GM23338 (cell line): ENCODE measurements at regions not wholly inside any gene's neighbourhood (a gene's known extent, or its start where the extent isn't known, plus 50 kb on each side); places are given as distances from the start of the nearest gene placed in this dataset.

Experiments
- ATAC-seq: fragments of 200-7000 bp; cut with Tn5 transposase; 3 replicates; pipeline ENCODE4 v1.9.1; 2020
- DNase-seq: peaks from one replicate; pipeline ENCODE4 v3.0.0-alpha.2; 2015; ENCODE audit warnings: low spot score
- H2AFZ ChIP-seq: fragments of 200-600 bp; sonication (generic); 2 replicates; pipeline ENCODE4 v1.8.0; 2016; ENCODE audit warnings: antibody characterized with exemption, mild to moderate bottlenecking, moderate library complexity
- H3F3A ChIP-seq: fragments of 200-600 bp; sonication (generic); replicated peaks from 2 replicates; pipeline ENCODE4 v1.8.0; 2017; ENCODE audit warnings: antibody characterized with exemption, mixed run types, low read depth
- H3K27ac ChIP-seq: fragments of 200-600 bp; sonication (generic); 2 replicates; pipeline ENCODE4 v1.6.1; 2016; ENCODE audit warnings: low read depth
- H3K27me3 ChIP-seq: fragments of 200-600 bp; sonication (generic); 2 replicates; pipeline ENCODE4 v1.8.0; 2016; ENCODE audit warnings: mild to moderate bottlenecking, mixed run types, moderate library complexity; ENCODE audit not compliant: insufficient read depth
- H3K36me3 ChIP-seq: fragments of 200-600 bp; sonication (generic); 2 replicates; pipeline ENCODE4 v1.8.0; 2016; ENCODE audit warnings: mild to moderate bottlenecking; ENCODE audit not compliant: insufficient read depth
- H3K4me1 ChIP-seq: fragments of 200-600 bp; sonication (generic); 2 replicates; pipeline ENCODE4 v1.8.0; 2016; ENCODE audit warnings: mild to moderate bottlenecking, moderate library complexity; ENCODE audit not compliant: insufficient read depth
- H3K4me2 ChIP-seq: fragments of 200-600 bp; sonication (generic); 2 replicates; pipeline ENCODE4 v1.7.1; 2017; ENCODE audit warnings: mixed run types
- H3K4me3 ChIP-seq: fragments of 200-600 bp; sonication (generic); 2 replicates; pipeline ENCODE4 v1.6.1; 2016; ENCODE audit warnings: mixed run types
- H3K79me2 ChIP-seq: fragments of 200-600 bp; sonication (generic); replicated peaks from 2 replicates; pipeline ENCODE4 v1.8.0; 2017; ENCODE audit warnings: mild to moderate bottlenecking; ENCODE audit not compliant: insufficient read depth
- H3K9me2 ChIP-seq: fragments of 200-600 bp; sonication (generic); 2 replicates; pipeline ENCODE4 v1.8.0; 2017; ENCODE audit not compliant: insufficient read depth
- H4K20me1 ChIP-seq: fragments of 200-600 bp; sonication (generic); replicated peaks from 2 replicates; pipeline ENCODE4 v1.8.0; 2017; ENCODE audit warnings: mild to moderate bottlenecking; ENCODE audit not compliant: insufficient read depth
- H3K27ac Mint-ChIP-seq: 2 replicates; pipeline ENCODE4 v1.8.0; 2020; ENCODE audit warnings: inconsistent platforms, mild to moderate bottlenecking, moderate library complexity, mixed read lengths
- H3K27me3 Mint-ChIP-seq: 3 replicates; pipeline ENCODE4 v1.8.0; 2022; ENCODE audit warnings: low read depth, mild to moderate bottlenecking, moderate library complexity, mixed read lengths, inconsistent platforms; ENCODE audit not compliant: insufficient read depth, poor library complexity
- H3K36me3 Mint-ChIP-seq: 3 replicates; pipeline ENCODE4 v1.8.0; 2021; ENCODE audit warnings: low read depth, mild to moderate bottlenecking, inconsistent platforms, moderate library complexity, mixed read lengths
- H3K4me1 Mint-ChIP-seq: 3 replicates; pipeline ENCODE4 v1.8.0; 2020; ENCODE audit warnings: mild to moderate bottlenecking, inconsistent platforms, mixed read lengths
- H3K4me3 Mint-ChIP-seq: 3 replicates; pipeline ENCODE4 v1.8.0; 2021; ENCODE audit warnings: moderate library complexity, mild to moderate bottlenecking, inconsistent platforms, mixed read lengths
- H3K9me3 Mint-ChIP-seq: 3 replicates; pipeline ENCODE4 v1.8.0; 2020; ENCODE audit warnings: moderate library complexity, mild to moderate bottlenecking, inconsistent platforms, mixed read lengths
- CREB1 ChIP-seq: fragments of 250-450 bp; sonication (Bioruptor Pico); IDR thresholded peaks from 2 replicates; pipeline ENCODE4 v1.5.0; 2020; ENCODE audit warnings: low read depth, mild to moderate bottlenecking, moderate library complexity
- EZH2 ChIP-seq: fragments of 200-600 bp; sonication (generic); IDR thresholded peaks from one replicate; pipeline ENCODE4 v1.8.0; 2017; ENCODE audit warnings: antibody characterized with exemption, mild to moderate bottlenecking, low read depth; ENCODE audit not compliant: unreplicated experiment
- EZH2phosphoT487 ChIP-seq: fragments of 200-600 bp; sonication (generic); IDR thresholded peaks from one replicate; pipeline ENCODE4 v1.8.1; 2018; ENCODE audit warnings: antibody characterized with exemption; ENCODE audit not compliant: unreplicated experiment
- JUNB ChIP-seq: IDR thresholded peaks from one replicate; pipeline ENCODE4 v1.6.1; 2016; ENCODE audit warnings: antibody characterized with exemption; ENCODE audit not compliant: unreplicated experiment
- NANOG ChIP-seq: IDR thresholded peaks from 2 replicates; pipeline ENCODE4 v1.6.1; 2016; ENCODE audit warnings: antibody characterized with exemption, borderline replicate concordance
- POLR2AphosphoS5 ChIP-seq: IDR thresholded peaks from 2 replicates; pipeline ENCODE4 v1.6.1; 2016; ENCODE audit warnings: antibody characterized with exemption, low read depth
- ZNF114 ChIP-seq: fragments of 250-450 bp; sonication (Bioruptor Pico); IDR thresholded peaks from 2 replicates; pipeline ENCODE4 v1.5.0; 2020; ENCODE audit warnings: mild to moderate bottlenecking, moderate library complexity
- TF ChIP-seq, protein P1 (sequence below), 2 experiments: fragments of 200-600 bp in 1 of 2; sonication (generic) in 1 of 2; conservative IDR thresholded peaks; 2 replicates each; pipeline versions ENCODE4 v1.5.1 to v1.6.1; 2016 to 2017; ENCODE audit warnings: antibody characterized with exemption in 2 of 2, low read depth in 2 of 2, mild to moderate bottlenecking in 2 of 2, moderate library complexity in 1 of 2
- TF ChIP-seq, protein P2 (sequence below): IDR thresholded peaks from 2 replicates; pipeline ENCODE4 v1.6.1; 2016; ENCODE audit warnings: antibody characterized with exemption
- TF ChIP-seq, protein P3 (sequence below): IDR thresholded peaks from one replicate; pipeline ENCODE4 v1.6.1; 2018; ENCODE audit warnings: antibody characterized with exemption; ENCODE audit not compliant: unreplicated experiment

DNA sequence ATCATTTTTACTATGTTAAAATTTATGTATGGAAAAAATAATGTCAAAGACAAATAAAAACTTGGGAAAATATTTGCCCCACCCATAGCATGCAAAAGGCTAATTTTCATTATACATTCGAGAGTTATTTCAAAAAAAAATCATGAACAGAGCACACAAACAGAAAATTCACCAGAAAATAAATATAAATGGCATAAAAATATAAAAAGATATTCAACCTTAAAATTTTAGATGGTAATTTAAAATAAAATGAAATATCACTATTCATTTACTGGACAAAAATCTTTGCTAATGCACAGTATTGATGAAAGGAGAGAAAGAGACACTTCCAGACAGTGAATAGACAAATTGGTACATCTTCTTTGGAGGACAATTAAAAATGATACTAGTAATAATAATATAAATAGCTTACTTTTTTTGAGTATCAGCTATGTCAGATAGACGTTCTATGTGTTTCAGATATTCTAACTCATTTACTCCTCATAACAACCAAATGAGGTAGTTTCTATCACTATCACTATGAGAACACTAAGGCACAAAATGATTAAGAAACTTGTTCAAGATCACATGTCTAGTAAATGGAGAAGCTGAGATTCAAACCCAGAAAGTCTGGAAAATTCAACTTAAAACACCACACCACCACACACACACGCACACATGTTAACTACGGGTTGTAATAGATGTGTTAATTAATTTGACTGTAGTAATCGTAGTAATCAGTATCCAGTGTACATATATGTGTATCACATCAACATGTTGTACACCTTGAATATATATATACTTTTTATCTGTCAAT, 63.0 kb downstream of the CCDC71L start:
- no peak for ATAC-seq
- no peaks in the 10 kb centered on the region for H3K79me2 ChIP-seq
- no peaks in the 10 kb centered on the region for H3K27me3 ChIP-seq
- Mint-ChIP-seq H3K4me1 (no peaks in the 10 kb centered on the region), H3K36me3 (no peaks in the 10 kb centered on the region), H3K27me3 (no peaks in the 10 kb centered on the region), H3K4me3 (no peak overlapping the region), H3K9me3 (no peaks in the 10 kb centered on the region), H3K27ac (no peak overlapping the region)
- no peak overlapping the region for H3K4me3 ChIP-seq
- H4K20me1 ChIP-seq, result no peaks in the 10 kb centered on the region
- no peaks in the 10 kb centered on the region for H3F3A ChIP-seq
- no peak overlapping the region for H3K27ac ChIP-seq
- TF ChIP-seq, protein P1, sequence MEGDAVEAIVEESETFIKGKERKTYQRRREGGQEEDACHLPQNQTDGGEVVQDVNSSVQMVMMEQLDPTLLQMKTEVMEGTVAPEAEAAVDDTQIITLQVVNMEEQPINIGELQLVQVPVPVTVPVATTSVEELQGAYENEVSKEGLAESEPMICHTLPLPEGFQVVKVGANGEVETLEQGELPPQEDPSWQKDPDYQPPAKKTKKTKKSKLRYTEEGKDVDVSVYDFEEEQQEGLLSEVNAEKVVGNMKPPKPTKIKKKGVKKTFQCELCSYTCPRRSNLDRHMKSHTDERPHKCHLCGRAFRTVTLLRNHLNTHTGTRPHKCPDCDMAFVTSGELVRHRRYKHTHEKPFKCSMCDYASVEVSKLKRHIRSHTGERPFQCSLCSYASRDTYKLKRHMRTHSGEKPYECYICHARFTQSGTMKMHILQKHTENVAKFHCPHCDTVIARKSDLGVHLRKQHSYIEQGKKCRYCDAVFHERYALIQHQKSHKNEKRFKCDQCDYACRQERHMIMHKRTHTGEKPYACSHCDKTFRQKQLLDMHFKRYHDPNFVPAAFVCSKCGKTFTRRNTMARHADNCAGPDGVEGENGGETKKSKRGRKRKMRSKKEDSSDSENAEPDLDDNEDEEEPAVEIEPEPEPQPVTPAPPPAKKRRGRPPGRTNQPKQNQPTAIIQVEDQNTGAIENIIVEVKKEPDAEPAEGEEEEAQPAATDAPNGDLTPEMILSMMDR (conservative IDR thresholded peaks at IDR 0.05; ENCODE audit: low read depth in 2 of 2), result no peak
- TF ChIP-seq EZH2phosphoT487 (no peak), ZNF114 (no peak), EZH2 (no peak), JUNB (no peak), NANOG (no peak)
- TF ChIP-seq, protein P2, sequence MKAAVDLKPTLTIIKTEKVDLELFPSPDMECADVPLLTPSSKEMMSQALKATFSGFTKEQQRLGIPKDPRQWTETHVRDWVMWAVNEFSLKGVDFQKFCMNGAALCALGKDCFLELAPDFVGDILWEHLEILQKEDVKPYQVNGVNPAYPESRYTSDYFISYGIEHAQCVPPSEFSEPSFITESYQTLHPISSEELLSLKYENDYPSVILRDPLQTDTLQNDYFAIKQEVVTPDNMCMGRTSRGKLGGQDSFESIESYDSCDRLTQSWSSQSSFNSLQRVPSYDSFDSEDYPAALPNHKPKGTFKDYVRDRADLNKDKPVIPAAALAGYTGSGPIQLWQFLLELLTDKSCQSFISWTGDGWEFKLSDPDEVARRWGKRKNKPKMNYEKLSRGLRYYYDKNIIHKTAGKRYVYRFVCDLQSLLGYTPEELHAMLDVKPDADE, result no peak
- H3K36me3 ChIP-seq, result no peaks in the 10 kb centered on the region
- H2AFZ ChIP-seq, result no peak overlapping the region
- H3K4me2 ChIP-seq, result no peak overlapping the region
- no peak for DNase-seq
- H3K9me2 ChIP-seq, result peaks cover 10% of the 10 kb centered on the region
- H3K4me1 ChIP-seq, result peaks cover 3% of the 10 kb centered on the region

DNA sequence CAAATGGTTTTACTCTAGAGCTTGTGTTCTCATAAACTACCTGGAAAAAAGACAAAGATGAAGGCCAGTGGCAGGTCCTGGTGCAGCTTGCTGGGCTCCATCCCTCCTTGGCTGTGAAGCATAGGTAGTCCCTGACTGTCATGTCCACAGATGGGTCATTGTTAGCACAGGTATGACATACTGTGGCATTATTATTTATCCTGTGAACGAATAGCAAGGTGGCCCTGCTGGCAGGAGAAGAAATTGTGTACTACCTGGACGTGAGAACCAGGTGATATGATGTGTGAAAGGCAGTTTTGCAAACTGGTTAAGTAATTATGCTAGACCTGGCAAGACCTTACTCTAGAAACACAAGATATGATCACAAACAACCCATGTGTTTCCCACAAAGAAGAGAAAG, 63.9 kb downstream of the CCDC71L start:
- no peak overlapping the region for H3K27ac ChIP-seq
- Mint-ChIP-seq H3K4me3 (no peak overlapping the region), H3K36me3 (no peaks in the 10 kb centered on the region), H3K27ac (no peak overlapping the region), H3K27me3 (no peaks in the 10 kb centered on the region), H3K4me1 (no peaks in the 10 kb centered on the region), H3K9me3 (no peaks in the 10 kb centered on the region)
- H4K20me1 ChIP-seq, result no peaks in the 10 kb centered on the region
- peaks cover 7% of the 10 kb centered on the region; the same call in 1 of the 2 replicates for H3K9me2 ChIP-seq
- no peaks in the 10 kb centered on the region for H3K36me3 ChIP-seq
- no peak overlapping the region for H3K4me3 ChIP-seq
- ATAC-seq (no peak), DNase-seq (no peak)
- H3K27me3 ChIP-seq, result no peaks in the 10 kb centered on the region
- no peak overlapping the region for H2AFZ ChIP-seq
- no peaks in the 10 kb centered on the region for H3K4me1 ChIP-seq
- no peak overlapping the region for H3K4me2 ChIP-seq
- no peaks in the 10 kb centered on the region for H3K79me2 ChIP-seq
- H3F3A ChIP-seq, result no peaks in the 10 kb centered on the region
- no peak for TF ChIP-seq EZH2phosphoT487
- TF ChIP-seq POLR2AphosphoS5, result no peak
- no peak for TF ChIP-seq ZNF114
- TF ChIP-seq, protein P3, sequence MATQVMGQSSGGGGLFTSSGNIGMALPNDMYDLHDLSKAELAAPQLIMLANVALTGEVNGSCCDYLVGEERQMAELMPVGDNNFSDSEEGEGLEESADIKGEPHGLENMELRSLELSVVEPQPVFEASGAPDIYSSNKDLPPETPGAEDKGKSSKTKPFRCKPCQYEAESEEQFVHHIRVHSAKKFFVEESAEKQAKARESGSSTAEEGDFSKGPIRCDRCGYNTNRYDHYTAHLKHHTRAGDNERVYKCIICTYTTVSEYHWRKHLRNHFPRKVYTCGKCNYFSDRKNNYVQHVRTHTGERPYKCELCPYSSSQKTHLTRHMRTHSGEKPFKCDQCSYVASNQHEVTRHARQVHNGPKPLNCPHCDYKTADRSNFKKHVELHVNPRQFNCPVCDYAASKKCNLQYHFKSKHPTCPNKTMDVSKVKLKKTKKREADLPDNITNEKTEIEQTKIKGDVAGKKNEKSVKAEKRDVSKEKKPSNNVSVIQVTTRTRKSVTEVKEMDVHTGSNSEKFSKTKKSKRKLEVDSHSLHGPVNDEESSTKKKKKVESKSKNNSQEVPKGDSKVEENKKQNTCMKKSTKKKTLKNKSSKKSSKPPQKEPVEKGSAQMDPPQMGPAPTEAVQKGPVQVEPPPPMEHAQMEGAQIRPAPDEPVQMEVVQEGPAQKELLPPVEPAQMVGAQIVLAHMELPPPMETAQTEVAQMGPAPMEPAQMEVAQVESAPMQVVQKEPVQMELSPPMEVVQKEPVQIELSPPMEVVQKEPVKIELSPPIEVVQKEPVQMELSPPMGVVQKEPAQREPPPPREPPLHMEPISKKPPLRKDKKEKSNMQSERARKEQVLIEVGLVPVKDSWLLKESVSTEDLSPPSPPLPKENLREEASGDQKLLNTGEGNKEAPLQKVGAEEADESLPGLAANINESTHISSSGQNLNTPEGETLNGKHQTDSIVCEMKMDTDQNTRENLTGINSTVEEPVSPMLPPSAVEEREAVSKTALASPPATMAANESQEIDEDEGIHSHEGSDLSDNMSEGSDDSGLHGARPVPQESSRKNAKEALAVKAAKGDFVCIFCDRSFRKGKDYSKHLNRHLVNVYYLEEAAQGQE, result no peak
- no peak for TF ChIP-seq EZH2
- no peak for TF ChIP-seq CREB1 (CRISPR knock-in tag)
